Heart left ventricle (tissue), 16 donors: ENCODE measurements at regions not wholly inside any gene's neighbourhood (a gene's known extent, or its start where the extent isn't known, plus 50 kb on each side); places are given as distances from the start of the nearest gene placed in this dataset.

Source experiments
- ATAC-seq, 4 donors: fragments of 200-7000 bp; cut with Tn5 transposase; one replicate each; pipeline ENCODE4 v1.9.1; 2020 to 2022; ENCODE audit warnings: moderate library complexity in 4 of 4, mild to moderate bottlenecking in 3 of 4, moderate number of reproducible peaks in 1 of 4
- DNase-seq, 5 donors: peaks; one replicate each; pipeline ENCODE4 v3.0.0-alpha.2; 2020
- H3K27ac ChIP-seq, 12 donors: fragments of 200-600 bp; sonication (generic) in 4 of 12; one replicate each; pipeline versions ENCODE4 v1.5.0 to v1.8.0; 2016 to 2022; ENCODE audit warnings: mild to moderate bottlenecking in 2 of 12
- H3K27me3 ChIP-seq, 9 donors: fragments of 200-600 bp; sonication (generic) in 2 of 9; one replicate each; pipeline versions ENCODE4 v1.5.1 to v1.8.0; 2016 to 2022; ENCODE audit warnings: mild to moderate bottlenecking in 3 of 9
- H3K36me3 ChIP-seq, 9 donors: fragments of 200-600 bp; sonication (generic) in 2 of 9; one replicate each; pipeline versions ENCODE4 v1.5.0 to v1.8.0; 2018 to 2022; ENCODE audit warnings: mild to moderate bottlenecking in 2 of 9
- H3K4me1 ChIP-seq, 12 donors: fragments of 200-600 bp; sonication (generic) in 4 of 12; one replicate each; pipeline versions ENCODE4 v1.5.0 to v1.8.0; 2016 to 2022; ENCODE audit warnings: mild to moderate bottlenecking in 3 of 12
- H3K4me3 ChIP-seq, 12 donors: fragments of 200-600 bp; sonication (generic) in 4 of 12; one replicate each; pipeline versions ENCODE4 v1.5.0 to v1.8.0; 2017 to 2022; ENCODE audit warnings: mild to moderate bottlenecking in 9 of 12, moderate library complexity in 4 of 12
- H3K9me3 ChIP-seq, 12 donors: fragments of 200-600 bp; sonication (generic) in 4 of 12; one replicate each; pipeline versions ENCODE4 v1.5.0 to v1.8.0; 2016 to 2022; ENCODE audit warnings: mild to moderate bottlenecking in 1 of 12
- POLR2A ChIP-seq, 2 donors: fragments of 450-650 bp; IDR thresholded peaks; one replicate each; pipeline ENCODE4 v1.6.1; 2017; ENCODE audit warnings: antibody characterized with exemption in 2 of 2, mild to moderate bottlenecking in 2 of 2, moderate library complexity in 2 of 2
- WGBS, 4 donors: extraction: QIAGEN DNeasy Blood & Tissue Kit in 2 of 4; methylation state at CpG; one replicate each; pipeline versions ENCODE4 v1.1.5 to v1.1.7; 2013 to 2018; 5-methylcytosine and 5-hydroxymethylcytosine counted together
- intact Hi-C, 10 donors: fragments of 100-400 bp; cut with DNase I; formaldehyde crosslinking; loops; one replicate each; pipeline versions ENCODE4 v1.11.1 to v1.14.2; 2022
- TF ChIP-seq, protein P1 (sequence below), 12 donors: fragments of 200-600 bp; sonication (generic) in 4 of 12; IDR thresholded peaks; one replicate each; pipeline versions ENCODE4 v1.5.0 to v1.8.0; 2018 to 2022; ENCODE audit warnings: antibody characterized with exemption in 12 of 12, mild to moderate bottlenecking in 5 of 12
- donor health status: ischemic (EF 13 %, LVEDD 7.1; RV severe dilation, severe dysfunction).
- donor health status: healthy with polysubstance abuse.
- donor health status: DM: no; HTN: yes; CAD: no.
- donor health status: DM: no; HTN: no; CAD: no.
- donor health status: ischemic (EF 25% LVEDD 6.9; RV normal size, moderate dysfunction).
- donor health status: ischemic (EF 25% LVEDD 5.7; RV mildly dilated, moderate dysfunction).
- donor health status: healthy.
- donor health status: DM: yes; HTN: yes; CAD: no.
- donor health status: ischemic (EF 35%, LVEDD 5.7; RV mildly dilated, moderate dysfunction).
- donor health status: nonischemic (EF 11% LVEDD 7.7; RV severe dilation, severe dysfunction).
- donor health status: DM: yes; HTN: yes; CAD: no.
- donor health status: PGD.
- donor health status: ischemic (EF 29% LVEDD 5.4; RV normal size, mild dysfunction).
- donor health status: nonischemic (EF 23%, LVEDD 6.1; RV moderate dilation, normal function).

DNA sequence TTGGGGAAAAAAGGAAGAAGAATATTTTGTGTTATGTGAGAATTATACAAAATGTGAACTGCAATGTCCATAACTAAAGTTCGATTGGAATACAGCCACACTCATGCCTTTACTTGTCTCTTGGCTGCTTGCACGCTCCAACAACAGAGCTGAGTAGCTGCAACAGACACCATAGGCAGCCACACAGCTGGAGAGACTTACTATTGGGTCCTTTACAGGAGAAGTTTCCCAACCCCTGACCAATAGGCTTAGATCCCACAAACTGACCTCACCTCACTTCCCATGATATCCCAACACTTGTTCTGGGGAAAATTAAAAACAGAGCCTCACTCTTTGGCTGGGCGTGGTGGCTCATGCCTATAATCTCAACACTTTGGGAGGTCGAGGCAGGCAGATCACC lies 213.8 kb downstream of the SH3BP4 start:
- peaks cover 0 to 5% (median under 1%) of the 10 kb centered on the region in 12 donors for H3K4me1 ChIP-seq
- H3K27ac ChIP-seq, result no peak overlapping the region
- WGBS, 4 donors, result 76 to 87% (median 84%) methylated on average over 4 of the region's 4 CpGs
- intact Hi-C loops, result no loop called here
- H3K9me3 ChIP-seq, result no peaks in the 10 kb centered on the region
- no peak overlapping the region for H3K4me3 ChIP-seq
- H3K27me3 ChIP-seq, result peaks cover 0 to 9% (median 0%) of the 10 kb centered on the region in 9 donors
- ATAC-seq (no peak), DNase-seq (no peak)
- no peaks in the 10 kb centered on the region for H3K36me3 ChIP-seq
- TF ChIP-seq, protein P1, sequence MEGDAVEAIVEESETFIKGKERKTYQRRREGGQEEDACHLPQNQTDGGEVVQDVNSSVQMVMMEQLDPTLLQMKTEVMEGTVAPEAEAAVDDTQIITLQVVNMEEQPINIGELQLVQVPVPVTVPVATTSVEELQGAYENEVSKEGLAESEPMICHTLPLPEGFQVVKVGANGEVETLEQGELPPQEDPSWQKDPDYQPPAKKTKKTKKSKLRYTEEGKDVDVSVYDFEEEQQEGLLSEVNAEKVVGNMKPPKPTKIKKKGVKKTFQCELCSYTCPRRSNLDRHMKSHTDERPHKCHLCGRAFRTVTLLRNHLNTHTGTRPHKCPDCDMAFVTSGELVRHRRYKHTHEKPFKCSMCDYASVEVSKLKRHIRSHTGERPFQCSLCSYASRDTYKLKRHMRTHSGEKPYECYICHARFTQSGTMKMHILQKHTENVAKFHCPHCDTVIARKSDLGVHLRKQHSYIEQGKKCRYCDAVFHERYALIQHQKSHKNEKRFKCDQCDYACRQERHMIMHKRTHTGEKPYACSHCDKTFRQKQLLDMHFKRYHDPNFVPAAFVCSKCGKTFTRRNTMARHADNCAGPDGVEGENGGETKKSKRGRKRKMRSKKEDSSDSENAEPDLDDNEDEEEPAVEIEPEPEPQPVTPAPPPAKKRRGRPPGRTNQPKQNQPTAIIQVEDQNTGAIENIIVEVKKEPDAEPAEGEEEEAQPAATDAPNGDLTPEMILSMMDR (IDR thresholded peaks at IDR 0.05), result no peak
- TF ChIP-seq POLR2A (IDR thresholded peaks at IDR 0.05), result no peak

DNA sequence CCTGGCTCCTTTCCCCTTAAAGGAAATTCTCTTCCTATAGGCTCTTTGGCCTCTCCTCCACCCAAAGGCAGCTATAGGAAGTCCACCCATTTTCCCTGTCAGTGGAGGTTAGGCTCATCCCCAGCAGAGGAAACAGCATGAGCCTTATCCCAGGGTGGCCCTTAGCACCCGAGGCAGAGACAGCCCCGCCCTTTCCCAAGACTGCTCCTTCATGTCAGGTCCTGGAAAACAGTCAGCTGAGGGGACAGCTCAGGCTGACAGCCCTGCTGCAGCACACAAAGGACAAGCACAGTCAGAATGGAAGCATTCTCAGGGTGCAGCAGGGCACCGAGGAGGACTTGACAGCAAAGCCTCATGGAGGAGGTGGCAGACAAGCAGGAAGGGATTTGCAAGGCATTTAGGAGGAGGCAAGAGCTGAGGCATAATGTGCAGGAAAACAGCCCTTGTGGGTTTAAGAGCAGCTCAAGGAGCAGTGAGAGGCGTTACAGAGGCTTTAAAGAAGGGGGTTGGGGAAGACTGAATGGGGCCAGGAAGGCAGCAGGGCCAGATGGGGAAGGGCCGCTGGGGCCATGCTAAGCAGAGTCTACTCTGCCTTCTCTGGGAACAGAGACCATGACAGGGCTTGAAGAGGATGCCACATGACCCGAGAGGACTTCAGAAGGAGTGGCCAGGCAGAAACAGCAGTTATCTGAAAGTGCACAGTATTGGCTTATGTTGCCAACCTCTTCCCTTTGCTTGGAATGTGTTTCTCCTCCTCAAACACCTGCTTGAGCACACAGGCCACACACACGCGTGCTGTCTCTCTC lies 216.6 kb downstream of the SH3BP4 start:
- no peak for DNase-seq
- Histone ChIP-seq H3K4me3 (no peak overlapping the region), H3K27me3 (no peaks in the 10 kb centered on the region), H3K4me1 (peaks cover 0 to 16% (median 8%) of the 10 kb centered on the region in 12 donors), H3K9me3 (no peaks in the 10 kb centered on the region), H3K36me3 (no peaks in the 10 kb centered on the region), H3K27ac (no peak overlapping the region)
- no peak for TF ChIP-seq POLR2A (IDR thresholded peaks at IDR 0.05)
- TF ChIP-seq, protein P1 (IDR thresholded peaks at IDR 0.05), result no peak
- intact Hi-C loops, result no loop called here
- WGBS, 4 donors, result 65 to 69% (median 67%) methylated on average over 8 of the region's 8 CpGs
- ATAC-seq, result no peak

DNA sequence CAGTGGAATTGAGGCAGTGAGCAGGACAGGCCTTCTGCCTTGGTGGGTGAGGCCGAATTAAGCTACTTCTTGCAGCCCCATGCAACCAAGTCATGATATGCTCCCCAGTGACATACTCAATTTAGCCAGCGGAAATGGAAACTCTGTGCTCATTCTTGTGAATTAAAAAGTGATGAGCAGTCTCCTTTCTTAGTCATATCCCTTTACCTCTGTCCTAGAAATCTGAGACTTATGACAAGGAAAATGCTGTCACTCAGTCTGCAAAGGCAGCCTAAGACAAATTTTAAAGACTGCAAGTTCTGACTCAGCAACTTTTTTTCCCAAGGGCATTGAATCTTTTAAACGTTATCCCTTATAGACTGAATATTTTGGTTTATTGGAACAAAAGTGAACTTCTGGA lies 218.2 kb downstream of the SH3BP4 start:
- Histone ChIP-seq H3K9me3 (no peaks in the 10 kb centered on the region), H3K27me3 (no peaks in the 10 kb centered on the region), H3K4me1 (peaks cover 0 to 16% (median 8%) of the 10 kb centered on the region in 12 donors), H3K4me3 (no peak overlapping the region), H3K27ac (peak overlapping the region in 2 of 12 donors; percentile 11 to 18), H3K36me3 (no peaks in the 10 kb centered on the region)
- no peak for DNase-seq
- WGBS, 4 donors, result 60 to 69% (median 66%) methylated on average over 3 of the region's 3 CpGs
- intact Hi-C loops, result no loop called here
- no peak for TF ChIP-seq POLR2A (IDR thresholded peaks at IDR 0.05)
- TF ChIP-seq, protein P1 (IDR thresholded peaks at IDR 0.05), result no peak
- peak in 1 of 4 donors; percentile 36 for ATAC-seq

DNA sequence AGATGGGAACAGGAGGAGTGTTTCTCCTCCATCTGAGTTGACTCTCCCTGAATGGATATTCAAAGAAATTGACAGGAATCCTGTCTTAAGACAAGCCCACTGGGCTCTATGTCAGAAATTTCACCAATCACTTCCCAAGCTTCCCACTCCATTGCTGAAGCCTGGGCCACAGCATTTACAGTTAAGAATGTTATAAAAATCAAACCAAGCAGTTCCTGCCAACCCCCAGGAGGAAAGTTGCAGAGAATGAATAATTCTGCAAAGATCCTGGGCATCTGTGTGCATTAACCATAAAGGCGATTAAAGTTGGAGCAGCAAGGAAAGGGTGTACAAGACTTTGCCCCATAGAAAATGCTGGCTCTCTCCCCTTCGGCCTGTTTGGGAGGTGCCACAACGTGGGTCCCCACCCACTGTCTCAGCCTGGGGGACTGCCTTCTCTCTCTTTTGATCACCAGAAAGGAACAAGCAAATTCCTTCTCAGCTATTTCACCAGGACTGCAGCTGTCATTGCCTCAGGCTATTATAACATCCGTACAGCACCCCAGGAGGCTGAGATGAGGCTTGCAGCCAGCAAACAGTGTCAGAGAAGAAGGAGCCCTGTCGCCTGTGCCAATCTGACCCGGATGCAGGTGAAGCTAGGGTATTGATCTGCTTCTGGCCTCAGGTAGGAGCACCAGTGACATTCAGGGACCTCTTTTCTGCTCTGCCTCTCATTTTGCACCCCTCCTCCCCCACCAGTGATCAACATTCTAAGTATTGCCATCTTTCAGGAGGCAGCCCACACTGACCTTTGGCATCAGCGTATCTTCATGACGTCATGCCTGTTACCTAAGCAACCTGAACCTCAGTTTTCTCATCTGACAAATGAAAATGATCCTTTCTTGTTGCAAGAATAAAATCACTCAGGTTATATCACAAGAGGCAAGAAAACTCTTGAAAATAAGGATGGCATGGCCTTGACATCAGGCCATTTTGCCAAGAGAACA lies 219.0 kb downstream of the SH3BP4 start:
- ATAC-seq (peak in 3 of 4 donors; percentile 54 to 80 (median 56)), DNase-seq (peak in 1 of 5 donors; percentile 35)
- 41 to 53% (median 48%) methylated on average over 8 of the region's 8 CpGs for WGBS, 4 donors
- Histone ChIP-seq H3K27me3 (no peaks in the 10 kb centered on the region), H3K36me3 (no peaks in the 10 kb centered on the region), H3K4me3 (no peak overlapping the region), H3K27ac (peak overlapping the region in 2 of 12 donors; percentile 11 to 18), H3K4me1 (peaks cover 0 to 16% (median 8%) of the 10 kb centered on the region in 12 donors), H3K9me3 (no peaks in the 10 kb centered on the region)
- intact Hi-C loops, result no loop called here
- TF ChIP-seq POLR2A (IDR thresholded peaks at IDR 0.05), result no peak
- TF ChIP-seq, protein P1 (IDR thresholded peaks at IDR 0.05), result peak in 3 of 12 donors; percentile 9 to 17 (median 17)
